T-cell (primary cell): ENCODE measurements at regions not wholly inside any gene's neighbourhood (a gene's known extent, or its start where the extent isn't known, plus 50 kb on each side); places are given as distances from the start of the nearest gene placed in this dataset.

ENCODE experiments used
- ATAC-seq, 4 experiments: fragments of 200-7000 bp in 3 of 4; fragments of 150-1000 bp in 1 of 4; cut with Tn5 transposase; replicated peaks in 1 of 4; 1 replicate in 3 of 4; 2 replicates in 1 of 4; pipeline ENCODE4 v1.10.0; 2021; ENCODE audit warnings: moderate library complexity in 3 of 4, mild to moderate bottlenecking in 2 of 4, moderate number of reproducible peaks in 1 of 4
- CTCF ChIA-PET, 2 donors: fragments of 300-600 bp; sonication (Branson Sonifier 250); formaldehyde crosslinking; loops; one replicate each; lab custom pipeline; 2022; ENCODE audit warnings: antibody characterized with exemption in 2 of 2; lab: Charles Lee
- POLR2A ChIA-PET, 2 donors: fragments of 300-600 bp; sonication (Branson Sonifier 250); formaldehyde crosslinking; loops; one replicate each; lab custom pipeline; 2022; ENCODE audit warnings: antibody characterized with exemption in 2 of 2; lab: Charles Lee
- DNase-seq, 35 experiments: peaks; one replicate each; pipeline versions ENCODE4 v3.0.0 to v3.0.0-alpha.2; 2013 to 2023
- H3K27ac ChIP-seq: one replicate; pipeline ENCODE4 v1.5.1; 2013; ENCODE audit warnings: low read length
- H3K27me3 ChIP-seq, 2 experiments: replicated peaks in 1 of 2; 1 replicate in 1 of 2; 2 replicates in 1 of 2; pipeline versions ENCODE4 v1.6.1 to v1.7.0; 2013; ENCODE audit warnings: low read length in 1 of 2, mixed read lengths in 1 of 2; ENCODE audit not compliant: control insufficient read depth in 2 of 2, insufficient read depth in 2 of 2; ENCODE audit errors: extremely low read depth in 1 of 2
- H3K36me3 ChIP-seq, 2 donors: 1 replicate in 1 of 2; 2 replicates in 1 of 2; pipeline versions ENCODE4 v1.6.1 to v1.7.0; 2013; ENCODE audit warnings: low read length in 1 of 2; ENCODE audit not compliant: control insufficient read depth in 2 of 2, insufficient read depth in 1 of 2; ENCODE audit errors: extremely low read depth in 1 of 2
- H3K4me1 ChIP-seq, 2 experiments: 1 replicate in 1 of 2; 2 replicates in 1 of 2; pipeline versions ENCODE4 v1.6.1 to v1.7.0; 2013; ENCODE audit warnings: low read length in 2 of 2, mixed read lengths in 1 of 2; ENCODE audit not compliant: insufficient read depth in 2 of 2, control insufficient read depth in 1 of 2; ENCODE audit errors: extremely low read depth in 1 of 2
- H3K4me3 ChIP-seq, 2 donors: 1 replicate in 1 of 2; 2 replicates in 1 of 2; pipeline versions ENCODE4 v1.5.1 to v1.7.0; 2013; ENCODE audit warnings: mild to moderate bottlenecking in 2 of 2, low read length in 1 of 2, moderate library complexity in 1 of 2; ENCODE audit not compliant: control insufficient read depth in 1 of 2; ENCODE audit errors: extremely low read depth in 1 of 2
- H3K9me3 ChIP-seq: 2 replicates; pipeline ENCODE4 v1.7.0; 2013
- H3K27ac Mint-ChIP-seq, 2 donors: one replicate each; pipeline ENCODE4 v1.8.0; 2020 to 2021; ENCODE audit warnings: mild to moderate bottlenecking in 2 of 2, mixed read lengths in 2 of 2
- H3K27me3 Mint-ChIP-seq, 2 donors: one replicate each; pipeline ENCODE4 v1.8.0; 2021 to 2022; ENCODE audit warnings: mixed read lengths in 2 of 2
- H3K36me3 Mint-ChIP-seq: one replicate; pipeline ENCODE4 v1.8.0; 2021; ENCODE audit warnings: mixed read lengths
- H3K4me1 Mint-ChIP-seq, 3 donors: one replicate each; pipeline ENCODE4 v1.8.0; 2020 to 2022; ENCODE audit warnings: mixed read lengths in 3 of 3, mild to moderate bottlenecking in 1 of 3
- H3K4me3 Mint-ChIP-seq, 3 donors: one replicate each; pipeline ENCODE4 v1.8.0; 2020 to 2022; ENCODE audit warnings: mild to moderate bottlenecking in 3 of 3, mixed read lengths in 3 of 3, moderate library complexity in 3 of 3
- H3K9me3 Mint-ChIP-seq, 3 donors: one replicate each; pipeline ENCODE4 v1.8.0; 2020 to 2022; ENCODE audit warnings: mixed read lengths in 3 of 3
- WGBS: methylation state at CpG from one replicate; pipeline ENCODE4 v1.1.5; 2013; ENCODE audit warnings: missing lambda C conversion rate; ENCODE audit not compliant: insufficient coverage; 5-methylcytosine and 5-hydroxymethylcytosine counted together

DNA sequence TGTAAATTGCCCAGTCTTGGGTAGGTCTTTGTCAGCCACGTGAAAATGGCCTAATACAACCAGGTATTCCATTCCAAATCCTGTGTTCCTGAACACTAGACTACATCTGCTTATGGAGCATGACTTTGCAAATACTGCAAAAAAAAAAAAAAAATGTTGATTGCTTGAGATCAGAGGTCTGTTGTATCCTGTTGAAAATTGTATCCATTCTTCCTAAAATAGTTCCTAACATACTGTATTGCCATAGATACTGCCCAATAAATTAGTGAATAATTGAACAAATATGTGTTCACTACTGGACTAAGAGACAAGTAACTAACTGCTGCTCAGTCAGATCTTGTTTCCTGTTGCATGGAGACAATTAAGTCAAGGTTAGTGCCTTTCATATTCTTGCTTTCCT lies 164.3 kb upstream of the PABPC4L start:
- no peaks in the 10 kb centered on the region for H3K27me3 Mint-ChIP-seq
- ChIA-PET POLR2A (no interaction called here), CTCF (no interaction called here)
- ATAC-seq: no peak
- WGBS: no CpG with 5 or more reads among the region's 1 CpG
- peaks cover 15 to 20% (median 16%) of the 10 kb centered on the region in 3 donors for H3K9me3 Mint-ChIP-seq
- Histone ChIP-seq H3K4me1 (no peaks in the 10 kb centered on the region), H3K9me3 (no peaks in the 10 kb centered on the region), H3K36me3 (no peaks in the 10 kb centered on the region), H3K27me3 (no peaks in the 10 kb centered on the region), H3K27ac (no peak overlapping the region), H3K4me3 (no peak overlapping the region)
- no peak overlapping the region for H3K27ac Mint-ChIP-seq
- H3K36me3 Mint-ChIP-seq: no peaks in the 10 kb centered on the region
- no peak overlapping the region for H3K4me3 Mint-ChIP-seq
- DNase-seq: no peak
- H3K4me1 Mint-ChIP-seq: no peaks in the 10 kb centered on the region

DNA sequence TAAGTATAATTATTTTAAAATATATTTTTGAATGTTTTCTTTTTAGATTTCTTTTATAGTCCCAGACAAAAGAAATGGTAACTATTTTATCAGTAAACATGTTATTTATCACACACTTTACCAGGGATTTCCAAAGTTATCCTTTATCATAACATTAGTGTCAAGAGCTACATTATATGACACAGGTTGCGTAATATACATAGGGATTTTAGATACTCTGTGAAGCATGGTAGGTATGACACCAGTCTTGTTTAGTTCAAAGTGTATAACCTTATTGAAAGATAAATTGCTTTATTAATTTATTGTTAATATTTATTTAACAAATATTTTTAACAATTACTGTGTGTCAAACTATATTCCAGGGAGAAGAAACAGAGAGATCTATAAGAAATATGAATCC lies 163.3 kb upstream of the PABPC4L start:
- peaks cover 15 to 25% (median 20%) of the 10 kb centered on the region in 3 donors for H3K9me3 Mint-ChIP-seq
- no peaks in the 10 kb centered on the region for H3K4me1 Mint-ChIP-seq
- no peaks in the 10 kb centered on the region for H3K36me3 ChIP-seq
- no peaks in the 10 kb centered on the region for H3K27me3 Mint-ChIP-seq
- CTCF ChIA-PET: no interaction called here
- POLR2A ChIA-PET: no interaction called here
- no peaks in the 10 kb centered on the region for H3K4me1 ChIP-seq
- H3K27me3 ChIP-seq: no peaks in the 10 kb centered on the region
- no peak overlapping the region for H3K4me3 Mint-ChIP-seq
- no peak overlapping the region for H3K27ac ChIP-seq
- no peak overlapping the region for H3K4me3 ChIP-seq
- H3K9me3 ChIP-seq: no peaks in the 10 kb centered on the region
- no peak overlapping the region for H3K27ac Mint-ChIP-seq
- no CpG with 5 or more reads among the region's 1 CpG for WGBS
- ATAC-seq (no peak), DNase-seq (no peak)
- H3K36me3 Mint-ChIP-seq: no peaks in the 10 kb centered on the region

DNA sequence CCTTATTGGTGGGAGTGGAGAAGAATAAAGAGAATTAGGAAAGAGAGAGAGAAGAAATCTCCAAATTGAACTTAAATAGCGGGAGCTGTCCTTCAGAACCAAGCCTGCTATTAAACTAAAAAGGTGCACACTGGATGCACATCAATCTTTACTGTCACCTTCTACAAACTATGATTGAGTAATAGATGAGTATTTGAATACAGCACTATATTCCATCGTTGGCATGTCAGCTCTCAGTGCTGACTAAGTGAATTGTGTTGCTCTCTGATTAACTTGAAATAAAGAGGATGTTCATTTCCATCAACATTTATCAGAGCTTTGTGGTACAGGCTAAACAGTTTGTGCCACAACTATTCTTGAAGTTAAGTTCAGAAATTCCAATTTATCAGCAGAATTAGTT lies 143.7 kb upstream of the PABPC4L start:
- no peaks in the 10 kb centered on the region for H3K4me1 Mint-ChIP-seq
- Histone ChIP-seq H3K4me3 (no peak overlapping the region), H3K27ac (no peak overlapping the region), H3K27me3 (no peaks in the 10 kb centered on the region), H3K4me1 (no peaks in the 10 kb centered on the region), H3K9me3 (no peaks in the 10 kb centered on the region), H3K36me3 (no peaks in the 10 kb centered on the region)
- WGBS: no CpG with 5 or more reads among the region's 2 CpGs
- no peak overlapping the region for H3K4me3 Mint-ChIP-seq
- peaks cover 4 to 14% (median 7%) of the 10 kb centered on the region in 3 donors for H3K9me3 Mint-ChIP-seq
- ATAC-seq: no peak
- DNase-seq: no peak
- H3K27ac Mint-ChIP-seq: no peak overlapping the region
- no peaks in the 10 kb centered on the region for H3K36me3 Mint-ChIP-seq
- ChIA-PET CTCF (no interaction called here), POLR2A (interaction anchor here in 1 of 2 donors (0.5 kb wide), 1 partner anchor 15 kb away, joined by 7 read pairs; no protein-coding TSS in a partner anchor)
- H3K27me3 Mint-ChIP-seq: no peaks in the 10 kb centered on the region

DNA sequence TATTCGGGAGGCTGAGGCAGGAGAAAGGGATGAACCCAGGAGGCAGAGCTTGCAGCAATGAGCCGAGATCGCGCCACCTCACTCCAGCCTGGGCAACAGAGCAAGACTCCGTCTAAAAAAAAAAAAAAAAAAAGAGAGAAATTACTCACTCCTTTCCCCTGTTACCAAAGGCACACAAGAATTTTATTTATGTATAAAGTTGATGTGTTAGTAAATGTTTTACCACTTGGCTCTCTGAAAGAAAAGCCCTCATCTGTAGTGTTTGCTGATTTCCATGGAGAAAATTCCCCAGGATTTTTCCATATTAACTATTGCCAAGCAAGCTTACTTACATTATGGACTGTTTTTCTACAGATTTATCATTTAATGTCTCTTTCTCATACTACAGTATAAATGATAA lies 142.1 kb upstream of the PABPC4L start:
- DNase-seq (no peak), ATAC-seq (no peak)
- CTCF ChIA-PET: no interaction called here
- Histone ChIP-seq H3K36me3 (no peaks in the 10 kb centered on the region), H3K27me3 (no peaks in the 10 kb centered on the region), H3K27ac (no peak overlapping the region), H3K9me3 (no peaks in the 10 kb centered on the region), H3K4me3 (no peak overlapping the region), H3K4me1 (no peaks in the 10 kb centered on the region)
- Mint-ChIP-seq H3K27me3 (no peaks in the 10 kb centered on the region), H3K4me3 (no peak overlapping the region), H3K27ac (no peak overlapping the region), H3K4me1 (no peaks in the 10 kb centered on the region), H3K9me3 (peaks cover 1 to 19% (median 5%) of the 10 kb centered on the region in 3 donors), H3K36me3 (no peaks in the 10 kb centered on the region)
- no CpG with 5 or more reads among the region's 5 CpGs for WGBS
- POLR2A ChIA-PET: no interaction called here

DNA sequence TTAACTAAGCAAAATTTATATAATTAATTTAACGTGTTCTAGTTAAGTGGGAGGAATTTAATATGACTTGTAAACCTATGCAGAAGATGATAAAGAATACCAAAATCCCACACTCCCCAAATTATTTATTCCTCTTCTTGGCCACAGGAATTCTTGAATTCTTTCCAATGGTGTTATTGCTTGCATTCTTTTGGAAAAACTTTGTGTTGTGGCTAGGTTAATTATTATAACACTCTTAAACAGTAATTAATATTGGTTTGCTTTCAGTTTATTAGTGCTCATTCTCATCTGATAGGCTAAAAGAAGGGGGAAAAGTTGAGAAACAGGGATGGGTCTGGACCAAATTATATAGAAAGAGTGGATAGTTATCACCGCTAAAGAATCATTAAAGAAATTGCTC lies 141.5 kb upstream of the PABPC4L start:
- ATAC-seq (no peak), DNase-seq (no peak)
- H3K27ac ChIP-seq: no peak overlapping the region
- H3K4me3 ChIP-seq: no peak overlapping the region
- Mint-ChIP-seq H3K4me1 (no peaks in the 10 kb centered on the region), H3K4me3 (no peak overlapping the region), H3K9me3 (peaks cover 1 to 19% (median 5%) of the 10 kb centered on the region in 3 donors), H3K27ac (no peak overlapping the region), H3K36me3 (no peaks in the 10 kb centered on the region), H3K27me3 (no peaks in the 10 kb centered on the region)
- H3K36me3 ChIP-seq: no peaks in the 10 kb centered on the region
- H3K27me3 ChIP-seq: no peaks in the 10 kb centered on the region
- POLR2A ChIA-PET: no interaction called here
- CTCF ChIA-PET: no interaction called here
- no peaks in the 10 kb centered on the region for H3K9me3 ChIP-seq
- WGBS: no CpG with 5 or more reads among the region's 2 CpGs
- no peaks in the 10 kb centered on the region for H3K4me1 ChIP-seq

DNA sequence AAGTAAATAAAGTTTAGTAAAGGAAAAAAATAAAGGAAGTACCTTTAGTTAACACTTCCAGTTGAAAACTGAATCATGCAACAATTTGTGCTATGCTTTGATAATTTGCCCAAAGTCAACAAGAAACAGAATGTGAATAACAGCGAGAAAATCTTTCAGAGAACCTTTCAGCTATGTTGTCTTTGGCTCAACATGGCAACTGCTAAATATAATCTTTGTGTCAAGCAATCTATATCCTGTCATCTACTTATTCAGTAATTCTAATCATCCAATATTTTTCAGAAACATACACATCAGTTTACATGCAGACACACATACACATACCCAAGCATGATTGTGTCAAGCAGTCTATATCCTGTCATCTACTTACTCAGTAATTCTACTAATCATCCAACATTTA lies 136.0 kb upstream of the PABPC4L start:
- H3K9me3 Mint-ChIP-seq: peaks cover 0 to 18% (median 13%) of the 10 kb centered on the region in 3 donors
- Histone ChIP-seq H3K9me3 (no peaks in the 10 kb centered on the region), H3K27ac (no peak overlapping the region), H3K4me1 (no peaks in the 10 kb centered on the region), H3K4me3 (no peak overlapping the region), H3K36me3 (no peaks in the 10 kb centered on the region), H3K27me3 (no peaks in the 10 kb centered on the region)
- H3K4me3 Mint-ChIP-seq: no peak overlapping the region
- no peak overlapping the region for H3K27ac Mint-ChIP-seq
- 20% methylated on average over 1 of the region's 1 CpG for WGBS
- POLR2A ChIA-PET: no interaction called here
- no peaks in the 10 kb centered on the region for H3K4me1 Mint-ChIP-seq
- DNase-seq (no peak), ATAC-seq (no peak)
- no peaks in the 10 kb centered on the region for H3K27me3 Mint-ChIP-seq
- H3K36me3 Mint-ChIP-seq: no peaks in the 10 kb centered on the region
- CTCF ChIA-PET: no interaction called here

DNA sequence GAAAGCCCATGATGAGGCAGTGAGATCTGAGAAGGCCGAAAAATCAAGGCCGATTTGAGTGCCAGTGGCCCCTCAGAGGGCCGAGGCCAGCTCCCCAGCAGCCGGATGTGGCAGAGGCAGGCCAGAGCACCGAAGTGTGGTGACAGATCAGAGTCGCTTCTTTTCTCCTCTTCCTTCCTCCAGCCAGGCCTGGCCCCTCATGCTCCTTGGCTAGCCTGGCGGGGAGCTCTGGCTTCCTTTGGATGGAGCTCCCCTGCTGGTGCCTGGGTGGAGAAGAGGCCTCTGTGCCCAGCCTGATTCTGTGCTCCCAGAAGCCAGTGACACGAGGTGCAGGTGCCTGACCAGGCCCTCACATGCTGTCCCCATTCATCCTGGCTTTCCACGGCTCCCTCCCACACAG lies 127.2 kb upstream of the PABPC4L start:
- Histone ChIP-seq H3K36me3 (no peaks in the 10 kb centered on the region), H3K27ac (no peak overlapping the region), H3K4me3 (no peak overlapping the region), H3K4me1 (no peaks in the 10 kb centered on the region), H3K27me3 (no peaks in the 10 kb centered on the region), H3K9me3 (no peaks in the 10 kb centered on the region)
- Mint-ChIP-seq H3K4me1 (no peaks in the 10 kb centered on the region), H3K4me3 (no peak overlapping the region), H3K27ac (no peak overlapping the region), H3K9me3 (peaks cover 7 to 17% (median 11%) of the 10 kb centered on the region in 3 donors), H3K36me3 (no peaks in the 10 kb centered on the region), H3K27me3 (no peaks in the 10 kb centered on the region)
- 93% methylated on average over 4 of the region's 9 CpGs for WGBS
- ChIA-PET CTCF (no interaction called here), POLR2A (no interaction called here)
- DNase-seq (no peak), ATAC-seq (no peak)
